ENCODE measurements at regions not wholly inside any gene's neighbourhood (a gene's known extent, or its start where the extent isn't known, plus 50 kb on each side); places are given as distances from the start of the nearest gene placed in this dataset.

- H3K9me3 ChIP-seq (ENCODE audit: low read depth) = no peaks in the 10 kb centered on the region
- H3K27me3 ChIP-seq = no peaks in the 10 kb centered on the region
- H3K4me1 ChIP-seq (ENCODE audit: low read depth) = peaks cover 7% of the 10 kb centered on the region
- H3K4me3 ChIP-seq = no peak overlapping the region
- no peaks in the 10 kb centered on the region for H3K36me3 ChIP-seq
- DNase-seq (ENCODE audit: low read depth in 1 of 2, low spot score in 1 of 2) = no peak
- no peak overlapping the region for H3K27ac ChIP-seq
- no peak for TF ChIP-seq CTCF (IDR thresholded peaks at IDR 0.05; ENCODE audit: low read depth, low read length)
Measured at GRCh38 chr21:39060485-39061083, 122.7 kb downstream of the PSMG1 start.

GRCh38 chr21:39057121-39057520, 126.1 kb downstream of the PSMG1 start:
- no peak for DNase-seq (ENCODE audit: low read depth in 1 of 2, low spot score in 1 of 2)
- Histone ChIP-seq H3K4me3 (no peak overlapping the region), H3K4me1 (ENCODE audit: low read depth) (peaks cover 7% of the 10 kb centered on the region), H3K36me3 (no peaks in the 10 kb centered on the region), H3K9me3 (ENCODE audit: low read depth) (no peaks in the 10 kb centered on the region), H3K27me3 (no peaks in the 10 kb centered on the region), H3K27ac (no peak overlapping the region)
- TF ChIP-seq CTCF (IDR thresholded peaks at IDR 0.05; ENCODE audit: low read depth, low read length) = no peak

- H3K4me3 ChIP-seq = no peak overlapping the region
- DNase-seq (ENCODE audit: low read depth in 1 of 2, low spot score in 1 of 2) = no peak
- no peak for TF ChIP-seq CTCF (IDR thresholded peaks at IDR 0.05; ENCODE audit: low read depth, low read length)
- no peaks in the 10 kb centered on the region for H3K36me3 ChIP-seq
- no peaks in the 10 kb centered on the region for H3K27me3 ChIP-seq
- peaks cover 7% of the 10 kb centered on the region for H3K4me1 ChIP-seq (ENCODE audit: low read depth)
- no peak overlapping the region for H3K27ac ChIP-seq
- H3K9me3 ChIP-seq (ENCODE audit: low read depth) = no peaks in the 10 kb centered on the region
Measured at GRCh38 chr21:39056636-39057035, 126.6 kb downstream of the PSMG1 start.

DNA sequence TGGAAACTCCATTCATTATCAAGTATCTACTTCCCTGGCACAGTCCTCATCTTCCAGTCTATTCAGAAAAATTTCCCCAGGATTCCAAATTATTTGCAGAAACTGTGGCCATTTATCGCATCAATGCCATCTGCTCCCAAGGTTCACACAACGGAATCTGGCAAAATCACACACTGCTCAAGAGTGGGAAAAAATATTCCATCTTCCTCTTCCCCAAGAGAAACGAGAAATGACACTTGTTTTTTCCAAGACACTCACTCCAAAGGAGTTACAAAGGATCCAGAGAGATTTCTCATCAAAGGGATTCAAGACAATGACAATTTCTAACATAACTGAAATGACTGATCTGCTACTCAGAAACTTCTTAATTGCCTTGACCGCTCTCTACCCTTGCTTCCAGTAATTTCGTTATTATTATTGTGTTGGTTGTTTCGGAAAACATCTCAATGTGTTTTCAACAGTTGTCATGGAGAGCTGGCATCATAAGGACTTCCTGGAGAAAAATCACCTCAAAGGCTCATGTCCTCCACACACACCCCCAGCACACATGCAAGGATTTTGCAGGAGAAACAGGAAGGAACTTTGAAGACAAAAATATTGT, 128.0 kb downstream of the PSMG1 start:
- Histone ChIP-seq H3K27ac (no peak overlapping the region), H3K4me1 (ENCODE audit: low read depth) (peaks cover 7% of the 10 kb centered on the region), H3K36me3 (no peaks in the 10 kb centered on the region), H3K4me3 (no peak overlapping the region), H3K27me3 (no peaks in the 10 kb centered on the region), H3K9me3 (ENCODE audit: low read depth) (no peaks in the 10 kb centered on the region)
- TF ChIP-seq CTCF (IDR thresholded peaks at IDR 0.05; ENCODE audit: low read depth, low read length) = no peak
- no peak for DNase-seq (ENCODE audit: low read depth in 1 of 2, low spot score in 1 of 2)

GRCh38 chr21:39054066-39054465, 129.2 kb downstream of the PSMG1 start:
- TF ChIP-seq CTCF (IDR thresholded peaks at IDR 0.05; ENCODE audit: low read depth, low read length) = no peak
- no peak for DNase-seq (ENCODE audit: low read depth in 1 of 2, low spot score in 1 of 2)

More at GRCh38 chr21:39054066-39054465, 129.2 kb downstream of the PSMG1 start:
- peaks cover 7% of the 10 kb centered on the region for H3K4me1 ChIP-seq (ENCODE audit: low read depth)
- no peaks in the 10 kb centered on the region for H3K36me3 ChIP-seq
- H3K4me3 ChIP-seq = no peak overlapping the region
- no peaks in the 10 kb centered on the region for H3K9me3 ChIP-seq (ENCODE audit: low read depth)
- H3K27me3 ChIP-seq = no peaks in the 10 kb centered on the region
- H3K27ac ChIP-seq = no peak overlapping the region

All from cardiac muscle cell (in vitro differentiated cells and primary cell).